ENCODE measurements at regions not wholly inside any gene's neighbourhood (a gene's known extent, or its start where the extent isn't known, plus 50 kb on each side); places are given as distances from the start of the nearest gene placed in this dataset.

- TF ChIP-seq POLR2A (IDR thresholded peaks at IDR 0.05; ENCODE audit: low read depth, low read length): no peak
- TF ChIP-seq TAF1 (IDR thresholded peaks at IDR 0.05; ENCODE audit: low read depth, low read length): no peak
Observed at GRCh38 chr13:111958612-111959395, 108.1 kb upstream of the SOX1 start.

Measured in GM12891 (cell line).